H1 (cell line): ENCODE measurements at regions not wholly inside any gene's neighbourhood (a gene's known extent, or its start where the extent isn't known, plus 50 kb on each side); places are given as distances from the start of the nearest gene placed in this dataset.

Source experiments
- ASH2L ChIP-seq: fragments of 200-600, 300-600 bp; sonication (generic); IDR thresholded peaks from one replicate; pipeline ENCODE4 v1.7.1; 2017; ENCODE audit warnings: low read length
- CHD1 ChIP-seq: IDR thresholded peaks from 2 replicates; pipeline ENCODE4 v1.6.1; 2012; ENCODE audit warnings: low read depth, low read length, improper control_type of control experiment
- JUN ChIP-seq: IDR thresholded peaks from 2 replicates; pipeline ENCODE4 v1.6.1; 2011; ENCODE audit warnings: low read depth, mild to moderate bottlenecking, improper control_type of control experiment, low read length
- POU5F1 ChIP-seq: IDR thresholded peaks from 2 replicates; pipeline ENCODE4 v1.6.1; 2011; ENCODE audit warnings: low read depth, mild to moderate bottlenecking, low read length, moderate library complexity
- SP2 ChIP-seq: IDR thresholded peaks from 2 replicates; pipeline ENCODE4 v1.6.1; 2012; ENCODE audit warnings: mild to moderate bottlenecking, low read length, inconsistent platforms
- TF ChIP-seq, protein P1 (sequence below): IDR thresholded peaks from 2 replicates; pipeline ENCODE4 v1.6.1; 2011; ENCODE audit warnings: low read length, improper control_type of control experiment

- no peak for TF ChIP-seq CHD1
- no peak for TF ChIP-seq ASH2L
- no peak for TF ChIP-seq SP2
- no peak for TF ChIP-seq JUN
- TF ChIP-seq, protein P1, sequence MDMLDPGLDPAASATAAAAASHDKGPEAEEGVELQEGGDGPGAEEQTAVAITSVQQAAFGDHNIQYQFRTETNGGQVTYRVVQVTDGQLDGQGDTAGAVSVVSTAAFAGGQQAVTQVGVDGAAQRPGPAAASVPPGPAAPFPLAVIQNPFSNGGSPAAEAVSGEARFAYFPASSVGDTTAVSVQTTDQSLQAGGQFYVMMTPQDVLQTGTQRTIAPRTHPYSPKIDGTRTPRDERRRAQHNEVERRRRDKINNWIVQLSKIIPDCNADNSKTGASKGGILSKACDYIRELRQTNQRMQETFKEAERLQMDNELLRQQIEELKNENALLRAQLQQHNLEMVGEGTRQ: no peak
- no peak for TF ChIP-seq POU5F1
Observed at GRCh38 chr16:13708347-13709120, 211.4 kb upstream of the ERCC4 start (continued).
